Non-pigmented ciliary epithelial cell (primary cell): ENCODE measurements at regions not wholly inside any gene's neighbourhood (a gene's known extent, or its start where the extent isn't known, plus 50 kb on each side); places are given as distances from the start of the nearest gene placed in this dataset.
A peak's percentile ranks its signal among the peaks of the same experiment; 100 is the strongest.
"Not testable (repeated sequence)": the region's sequence is repeated elsewhere in the genome, so short reads cannot be mapped to it uniquely, and the experiment has no call there.

Experiments used
- DNase-seq: peaks from one replicate; pipeline ENCODE4 v3.0.0-alpha.2; 2010; ENCODE audit warnings: low read depth

- DNase-seq = no peak
Measured at GRCh38 chr5:33072296-33072695, 361.2 kb downstream of the NPR3 start.

- no peak for DNase-seq
Measured at GRCh38 chr5:33072726-33073125, 361.6 kb downstream of the NPR3 start.

GRCh38 chr5:33073881-33074327 lies 362.8 kb downstream of the NPR3 start:
- no peak for DNase-seq

- DNase-seq = no peak
Measured at GRCh38 chr5:33074548-33074947, 363.4 kb downstream of the NPR3 start.

- DNase-seq = no peak
Measured at GRCh38 chr5:33075731-33076130, 364.6 kb downstream of the NPR3 start.

- DNase-seq = no peak
Measured at GRCh38 chr5:33079548-33079947, 361.2 kb upstream of the TARS1 start.

GRCh38 chr5:33080287-33080686 lies 360.5 kb upstream of the TARS1 start:
- DNase-seq = no peak

GRCh38 chr5:33088176-33088575 lies 352.6 kb upstream of the TARS1 start:
- no peak for DNase-seq

- peak; percentile 48 for DNase-seq
Measured at GRCh38 chr5:33091571-33092363, 349.0 kb upstream of the TARS1 start.

- DNase-seq = no peak
Measured at GRCh38 chr5:33092719-33093118, 348.0 kb upstream of the TARS1 start.

GRCh38 chr5:33102551-33102950 lies 338.2 kb upstream of the TARS1 start:
- peak; percentile 41 for DNase-seq

GRCh38 chr5:33105521-33105941 lies 335.2 kb upstream of the TARS1 start:
- DNase-seq = peak; percentile 57

GRCh38 chr5:33110496-33110895 lies 330.3 kb upstream of the TARS1 start:
- not testable (repeated sequence) for DNase-seq

- DNase-seq = no peak
Measured at GRCh38 chr5:33114361-33114760, 326.4 kb upstream of the TARS1 start.

- no peak for DNase-seq
Measured at GRCh38 chr5:33115467-33115866, 325.3 kb upstream of the TARS1 start.

GRCh38 chr5:33118761-33119415 lies 321.9 kb upstream of the TARS1 start:
- DNase-seq = no peak

- DNase-seq = peak; percentile 68
Measured at GRCh38 chr5:33120671-33121070, 320.1 kb upstream of the TARS1 start.

- DNase-seq = no peak
Measured at GRCh38 chr5:33129309-33129708, 311.5 kb upstream of the TARS1 start.

GRCh38 chr5:33136785-33137184 lies 304.0 kb upstream of the TARS1 start:
- DNase-seq = no peak

GRCh38 chr5:33138145-33138544 lies 302.6 kb upstream of the TARS1 start:
- not testable (repeated sequence) for DNase-seq

GRCh38 chr5:33143405-33144123 lies 297.2 kb upstream of the TARS1 start:
- no peak for DNase-seq

- DNase-seq = no peak
Measured at GRCh38 chr5:33146881-33147280, 293.9 kb upstream of the TARS1 start.

- DNase-seq = peak; percentile 57
Measured at GRCh38 chr5:33148076-33148513, 292.7 kb upstream of the TARS1 start.
